ENCODE measurements at regions not wholly inside any gene's neighbourhood (a gene's known extent, or its start where the extent isn't known, plus 50 kb on each side); places are given as distances from the start of the nearest gene placed in this dataset.

- TF ChIP-seq, protein P1, sequence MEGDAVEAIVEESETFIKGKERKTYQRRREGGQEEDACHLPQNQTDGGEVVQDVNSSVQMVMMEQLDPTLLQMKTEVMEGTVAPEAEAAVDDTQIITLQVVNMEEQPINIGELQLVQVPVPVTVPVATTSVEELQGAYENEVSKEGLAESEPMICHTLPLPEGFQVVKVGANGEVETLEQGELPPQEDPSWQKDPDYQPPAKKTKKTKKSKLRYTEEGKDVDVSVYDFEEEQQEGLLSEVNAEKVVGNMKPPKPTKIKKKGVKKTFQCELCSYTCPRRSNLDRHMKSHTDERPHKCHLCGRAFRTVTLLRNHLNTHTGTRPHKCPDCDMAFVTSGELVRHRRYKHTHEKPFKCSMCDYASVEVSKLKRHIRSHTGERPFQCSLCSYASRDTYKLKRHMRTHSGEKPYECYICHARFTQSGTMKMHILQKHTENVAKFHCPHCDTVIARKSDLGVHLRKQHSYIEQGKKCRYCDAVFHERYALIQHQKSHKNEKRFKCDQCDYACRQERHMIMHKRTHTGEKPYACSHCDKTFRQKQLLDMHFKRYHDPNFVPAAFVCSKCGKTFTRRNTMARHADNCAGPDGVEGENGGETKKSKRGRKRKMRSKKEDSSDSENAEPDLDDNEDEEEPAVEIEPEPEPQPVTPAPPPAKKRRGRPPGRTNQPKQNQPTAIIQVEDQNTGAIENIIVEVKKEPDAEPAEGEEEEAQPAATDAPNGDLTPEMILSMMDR (IDR thresholded peaks at IDR 0.05; ENCODE audit: insufficient read depth, low read depth, low read length, missing control alignments) = no peak
- no peak for DNase-seq (ENCODE audit: low read depth)
- no peak overlapping the region for H3K4me3 ChIP-seq (ENCODE audit: low read length)
Observed at GRCh38 chr11:26198532-26199096, 133.3 kb upstream of the ANO3 start.

DNA sequence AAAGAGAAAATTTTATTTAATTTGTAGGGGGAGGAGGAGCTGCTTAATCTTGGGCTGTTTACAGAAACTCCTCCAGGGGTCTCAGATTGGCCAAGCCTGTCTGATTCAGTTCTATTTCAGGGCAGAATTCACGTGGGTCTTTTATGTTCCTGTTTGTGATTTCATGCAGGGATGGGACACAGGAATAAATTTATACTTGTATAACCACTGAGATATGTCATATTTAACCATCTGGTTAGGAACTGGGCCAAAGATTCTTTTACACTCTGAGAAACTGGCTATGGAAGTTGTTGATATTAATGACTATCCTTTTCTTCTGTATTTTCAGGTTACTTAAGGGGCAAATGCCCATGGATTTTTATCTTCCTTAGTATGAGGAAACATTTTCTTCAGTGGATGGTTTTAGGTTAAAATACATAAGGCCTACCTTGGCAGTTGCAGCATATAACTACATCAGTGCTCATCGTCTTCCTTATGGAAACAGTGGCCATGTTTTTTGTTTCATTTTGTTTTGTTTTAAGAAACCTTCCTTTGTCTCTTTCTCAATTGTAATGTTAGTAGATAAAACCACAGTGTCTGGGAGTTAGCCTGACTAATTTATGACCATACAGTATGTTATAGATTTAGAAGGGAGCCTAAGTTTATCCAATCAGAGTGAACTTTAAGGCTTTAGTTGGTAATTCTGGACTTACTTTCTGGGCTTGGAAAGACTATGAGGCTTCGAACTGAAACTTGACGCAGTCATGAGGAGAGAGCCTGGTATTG lies 132.4 kb upstream of the ANO3 start:
- DNase-seq (ENCODE audit: low read depth) = no peak
- no peak overlapping the region for H3K4me3 ChIP-seq (ENCODE audit: low read length)
- TF ChIP-seq, protein P1 (IDR thresholded peaks at IDR 0.05; ENCODE audit: insufficient read depth, low read depth, low read length, missing control alignments) = no peak

GRCh38 chr11:26201411-26201810 lies 130.5 kb upstream of the ANO3 start:
- TF ChIP-seq, protein P1 (IDR thresholded peaks at IDR 0.05; ENCODE audit: insufficient read depth, low read depth, low read length, missing control alignments) = no peak
- peak; percentile 71 for DNase-seq (ENCODE audit: low read depth)
- H3K4me3 ChIP-seq (ENCODE audit: low read length) = no peak overlapping the region

- TF ChIP-seq, protein P1 (IDR thresholded peaks at IDR 0.05; ENCODE audit: insufficient read depth, low read depth, low read length, missing control alignments) = no peak
- no peak for DNase-seq (ENCODE audit: low read depth)
Observed at GRCh38 chr11:26202754-26203153, 129.2 kb upstream of the ANO3 start.

DNA sequence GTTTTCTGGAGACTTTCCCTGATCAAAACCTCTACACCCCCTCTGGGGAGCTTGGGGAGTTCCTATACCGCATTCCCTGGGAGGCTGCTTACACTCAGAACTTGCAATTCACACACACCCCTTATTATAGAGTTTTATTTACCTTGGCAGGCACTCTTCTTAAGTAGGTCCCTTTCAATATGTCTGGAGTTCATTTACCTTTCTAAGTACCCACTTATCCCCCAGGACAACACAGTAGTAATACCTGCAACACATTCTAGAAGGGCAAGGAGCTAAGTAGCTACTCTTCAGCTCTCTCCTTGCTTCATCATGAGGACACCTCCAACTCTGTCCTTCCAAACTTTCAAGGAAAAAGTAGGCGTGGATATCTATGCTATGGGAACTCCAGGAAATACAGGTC lies 127.8 kb upstream of the ANO3 start:
- DNase-seq (ENCODE audit: low read depth) = no peak
- TF ChIP-seq, protein P1 (IDR thresholded peaks at IDR 0.05; ENCODE audit: insufficient read depth, low read depth, low read length, missing control alignments) = no peak
- H3K4me3 ChIP-seq (ENCODE audit: low read length) = no peak overlapping the region

More at GRCh38 chr11:26202754-26203153, 129.2 kb upstream of the ANO3 start:
- no peak overlapping the region for H3K4me3 ChIP-seq (ENCODE audit: low read length)

GRCh38 chr11:26204839-26205238 lies 127.1 kb upstream of the ANO3 start:
- DNase-seq (ENCODE audit: low read depth) = no peak
- TF ChIP-seq, protein P1 (IDR thresholded peaks at IDR 0.05; ENCODE audit: insufficient read depth, low read depth, low read length, missing control alignments) = no peak
- H3K4me3 ChIP-seq (ENCODE audit: low read length) = no peak overlapping the region

Measured in epithelial cell of esophagus (primary cell).